ENCODE measurements at regions not wholly inside any gene's neighbourhood (a gene's known extent, or its start where the extent isn't known, plus 50 kb on each side); places are given as distances from the start of the nearest gene placed in this dataset.
A peak's percentile ranks its signal among the peaks of the same experiment; 100 is the strongest.

- Histone ChIP-seq H3K27ac (no peak overlapping the region), H3K4me1 (peaks cover 0 to 19% (median 7%) of the 10 kb centered on the region in 4 donors), H3K4me3 (no peak overlapping the region), H3K27me3 (no peaks in the 10 kb centered on the region), H3K36me3 (no peaks in the 10 kb centered on the region), H3K9me3 (no peaks in the 10 kb centered on the region)
- TF ChIP-seq CTCF (IDR thresholded peaks at IDR 0.05) (no peak), POLR2A (IDR thresholded peaks at IDR 0.05) (no peak), EP300 (IDR thresholded peaks at IDR 0.05) (no peak)
- 91 to 94% methylated on average over 2 of the region's 2 CpGs for WGBS, 2 donors
- no peak for DNase-seq (ENCODE audit: low spot score in 2 of 2)
These were observed 62.3 kb upstream of the MAP4K3 start for GRCh38 chr2:39499336-39499735.

- H3K36me3 ChIP-seq = no peaks in the 10 kb centered on the region
- 96% methylated on average over 1 of the region's 1 CpG for WGBS, 2 donors
- no peak overlapping the region for H3K27ac ChIP-seq
- no peaks in the 10 kb centered on the region for H3K27me3 ChIP-seq
- H3K4me3 ChIP-seq = no peak overlapping the region
- DNase-seq (ENCODE audit: low spot score in 2 of 2) = no peak
- no peaks in the 10 kb centered on the region for H3K9me3 ChIP-seq
- TF ChIP-seq EP300 (IDR thresholded peaks at IDR 0.05) = no peak
- no peak for TF ChIP-seq CTCF (IDR thresholded peaks at IDR 0.05)
- no peak for TF ChIP-seq POLR2A (IDR thresholded peaks at IDR 0.05)
- peaks cover 0 to 25% (median 20%) of the 10 kb centered on the region in 4 donors for H3K4me1 ChIP-seq
These were observed 64.3 kb upstream of the MAP4K3 start for GRCh38 chr2:39501412-39501811.

GRCh38 chr2:39503277-39503676 is 66.2 kb upstream of the MAP4K3 start:
- H3K9me3 ChIP-seq = no peaks in the 10 kb centered on the region
- 88 to 97% methylated on average over 2 of the region's 2 CpGs for WGBS, 2 donors
- TF ChIP-seq EP300 (IDR thresholded peaks at IDR 0.05) = no peak
- TF ChIP-seq POLR2A (IDR thresholded peaks at IDR 0.05) = no peak
- TF ChIP-seq CTCF (IDR thresholded peaks at IDR 0.05) = no peak
- no peak overlapping the region for H3K4me3 ChIP-seq
- H3K27ac ChIP-seq = no peak overlapping the region
- DNase-seq (ENCODE audit: low spot score in 2 of 2) = no peak
- peaks cover 0 to 28% (median 20%) of the 10 kb centered on the region in 4 donors for H3K4me1 ChIP-seq
- H3K36me3 ChIP-seq = no peaks in the 10 kb centered on the region
- no peaks in the 10 kb centered on the region for H3K27me3 ChIP-seq

GRCh38 chr2:39504790-39505335 is 67.8 kb upstream of the MAP4K3 start:
- Histone ChIP-seq H3K36me3 (no peaks in the 10 kb centered on the region), H3K27me3 (no peaks in the 10 kb centered on the region), H3K9me3 (no peaks in the 10 kb centered on the region), H3K4me1 (peaks cover 0 to 29% (median 20%) of the 10 kb centered on the region in 4 donors), H3K4me3 (no peak overlapping the region), H3K27ac (peak overlapping the region in 3 of 4 donors; percentile 57 to 88 (median 77))
- peak in 1 of 2 donors; percentile 25 for TF ChIP-seq EP300 (IDR thresholded peaks at IDR 0.05)
- no peak for TF ChIP-seq CTCF (IDR thresholded peaks at IDR 0.05)
- TF ChIP-seq POLR2A (IDR thresholded peaks at IDR 0.05) = no peak
- WGBS, 2 donors = 22 to 27% methylated on average over 5 of the region's 5 CpGs
- no peak for DNase-seq (ENCODE audit: low spot score in 2 of 2)

- Histone ChIP-seq H3K4me3 (no peak overlapping the region), H3K4me1 (peaks cover 0 to 37% (median 21%) of the 10 kb centered on the region in 4 donors), H3K36me3 (no peaks in the 10 kb centered on the region), H3K9me3 (no peaks in the 10 kb centered on the region), H3K27ac (peak overlapping the region in 1 of 4 donors; percentile 10), H3K27me3 (no peaks in the 10 kb centered on the region)
- DNase-seq (ENCODE audit: low spot score in 2 of 2) = no peak
- WGBS, 2 donors = 65 to 74% methylated on average over 2 of the region's 2 CpGs
- TF ChIP-seq POLR2A (IDR thresholded peaks at IDR 0.05) (no peak), EP300 (IDR thresholded peaks at IDR 0.05) (no peak), CTCF (IDR thresholded peaks at IDR 0.05) (no peak)
These were observed 69.1 kb upstream of the MAP4K3 start for GRCh38 chr2:39506215-39506614.
